ENCODE measurements at regions not wholly inside any gene's neighbourhood (a gene's known extent, or its start where the extent isn't known, plus 50 kb on each side); places are given as distances from the start of the nearest gene placed in this dataset.

GRCh38 chr18:22675006-22675405 lies 257.3 kb upstream of the CTAGE1 start:
- DNase-seq (no peak), ATAC-seq (ENCODE audit: low read depth) (no peak)
- peaks cover 4% of the 10 kb centered on the region for H3K27me3 Mint-ChIP-seq
- no peak overlapping the region for H3K4me3 Mint-ChIP-seq
- POLR2A ChIA-PET: no interaction called here
- H3K4me1 Mint-ChIP-seq: no peaks in the 10 kb centered on the region
- no peaks in the 10 kb centered on the region for H3K9me3 Mint-ChIP-seq
- no peak overlapping the region for H3K27ac Mint-ChIP-seq
- no peaks in the 10 kb centered on the region for H3K36me3 Mint-ChIP-seq

GRCh38 chr18:22676423-22676822 lies 256.7 kb upstream of the RBBP8 start:
- H3K4me3 Mint-ChIP-seq: no peak overlapping the region
- DNase-seq: no peak
- no peaks in the 10 kb centered on the region for H3K9me3 Mint-ChIP-seq
- no peaks in the 10 kb centered on the region for H3K36me3 Mint-ChIP-seq
- POLR2A ChIA-PET: no interaction called here
- no peaks in the 10 kb centered on the region for H3K4me1 Mint-ChIP-seq
- no peak overlapping the region for H3K27ac Mint-ChIP-seq
- peaks cover 6% of the 10 kb centered on the region for H3K27me3 Mint-ChIP-seq
- no peak for ATAC-seq (ENCODE audit: low read depth)

- ATAC-seq (ENCODE audit: low read depth) (no peak), DNase-seq (no peak)
- peaks cover 9% of the 10 kb centered on the region for H3K27me3 Mint-ChIP-seq
- POLR2A ChIA-PET: no interaction called here
- no peaks in the 10 kb centered on the region for H3K36me3 Mint-ChIP-seq
- H3K9me3 Mint-ChIP-seq: no peaks in the 10 kb centered on the region
- no peak overlapping the region for H3K4me3 Mint-ChIP-seq
- H3K27ac Mint-ChIP-seq: no peak overlapping the region
- no peaks in the 10 kb centered on the region for H3K4me1 Mint-ChIP-seq
These were observed 254.6 kb upstream of the RBBP8 start for GRCh38 chr18:22678486-22678885.

GRCh38 chr18:22680944-22681343 lies 252.2 kb upstream of the RBBP8 start:
- ATAC-seq (ENCODE audit: low read depth) (no peak), DNase-seq (no peak)
- Mint-ChIP-seq H3K27ac (no peak overlapping the region), H3K4me3 (no peak overlapping the region), H3K27me3 (peaks cover 4% of the 10 kb centered on the region), H3K4me1 (no peaks in the 10 kb centered on the region), H3K36me3 (no peaks in the 10 kb centered on the region), H3K9me3 (no peaks in the 10 kb centered on the region)
- POLR2A ChIA-PET: no interaction called here

GRCh38 chr18:22681908-22682307 lies 251.2 kb upstream of the RBBP8 start:
- Mint-ChIP-seq H3K9me3 (no peaks in the 10 kb centered on the region), H3K4me3 (no peak overlapping the region), H3K27me3 (peaks cover 4% of the 10 kb centered on the region), H3K36me3 (no peaks in the 10 kb centered on the region), H3K4me1 (no peaks in the 10 kb centered on the region), H3K27ac (no peak overlapping the region)
- DNase-seq (no peak), ATAC-seq (ENCODE audit: low read depth) (no peak)
- POLR2A ChIA-PET: no interaction called here

- no peak overlapping the region for H3K27ac Mint-ChIP-seq
- peaks cover 2% of the 10 kb centered on the region for H3K9me3 Mint-ChIP-seq
- POLR2A ChIA-PET: no interaction called here
- ATAC-seq (ENCODE audit: low read depth): no peak
- H3K27me3 Mint-ChIP-seq: peaks cover 4% of the 10 kb centered on the region
- H3K36me3 Mint-ChIP-seq: no peaks in the 10 kb centered on the region
- DNase-seq: no peak
- no peaks in the 10 kb centered on the region for H3K4me1 Mint-ChIP-seq
- no peak overlapping the region for H3K4me3 Mint-ChIP-seq
These were observed 250.4 kb upstream of the RBBP8 start for GRCh38 chr18:22682720-22683119.

GRCh38 chr18:22683196-22683676 lies 249.9 kb upstream of the RBBP8 start:
- H3K36me3 Mint-ChIP-seq: no peaks in the 10 kb centered on the region
- no peak overlapping the region for H3K4me3 Mint-ChIP-seq
- no peak overlapping the region for H3K27ac Mint-ChIP-seq
- POLR2A ChIA-PET: no interaction called here
- ATAC-seq (ENCODE audit: low read depth): no peak
- no peak for DNase-seq
- H3K9me3 Mint-ChIP-seq: peaks cover 2% of the 10 kb centered on the region
- H3K4me1 Mint-ChIP-seq: no peaks in the 10 kb centered on the region
- H3K27me3 Mint-ChIP-seq: peaks cover 4% of the 10 kb centered on the region

GRCh38 chr18:22683786-22684185 lies 249.3 kb upstream of the RBBP8 start:
- H3K27ac Mint-ChIP-seq: no peak overlapping the region
- H3K36me3 Mint-ChIP-seq: no peaks in the 10 kb centered on the region
- POLR2A ChIA-PET: no interaction called here
- H3K9me3 Mint-ChIP-seq: peaks cover 2% of the 10 kb centered on the region
- H3K27me3 Mint-ChIP-seq: peaks cover 4% of the 10 kb centered on the region
- H3K4me3 Mint-ChIP-seq: no peak overlapping the region
- no peaks in the 10 kb centered on the region for H3K4me1 Mint-ChIP-seq
- ATAC-seq (ENCODE audit: low read depth): no peak
- DNase-seq: no peak

GRCh38 chr18:22684268-22684667 lies 248.9 kb upstream of the RBBP8 start:
- Mint-ChIP-seq H3K36me3 (no peaks in the 10 kb centered on the region), H3K27ac (no peak overlapping the region), H3K4me3 (no peak overlapping the region), H3K4me1 (no peaks in the 10 kb centered on the region), H3K9me3 (peaks cover 2% of the 10 kb centered on the region), H3K27me3 (peaks cover 4% of the 10 kb centered on the region)
- ATAC-seq (ENCODE audit: low read depth) (no peak), DNase-seq (no peak)
- POLR2A ChIA-PET: no interaction called here

- H3K27me3 Mint-ChIP-seq: peaks cover 4% of the 10 kb centered on the region
- POLR2A ChIA-PET: no interaction called here
- no peaks in the 10 kb centered on the region for H3K36me3 Mint-ChIP-seq
These were observed 247.3 kb upstream of the RBBP8 start for GRCh38 chr18:22685788-22686187.

GRCh38 chr18:22687892-22688680 lies 245.0 kb upstream of the RBBP8 start:
- no peak overlapping the region for H3K27ac Mint-ChIP-seq
- POLR2A ChIA-PET: no interaction called here
- H3K4me3 Mint-ChIP-seq: no peak overlapping the region
- H3K4me1 Mint-ChIP-seq: no peaks in the 10 kb centered on the region
- H3K9me3 Mint-ChIP-seq: peaks cover 2% of the 10 kb centered on the region
- no peak for DNase-seq
- H3K36me3 Mint-ChIP-seq: no peaks in the 10 kb centered on the region
- ATAC-seq (ENCODE audit: low read depth): no peak
- no peaks in the 10 kb centered on the region for H3K27me3 Mint-ChIP-seq

More at GRCh38 chr18:22685788-22686187, 247.3 kb upstream of the RBBP8 start:
- DNase-seq (no peak), ATAC-seq (ENCODE audit: low read depth) (no peak)
- Mint-ChIP-seq H3K27ac (no peak overlapping the region), H3K9me3 (peaks cover 2% of the 10 kb centered on the region), H3K4me3 (no peak overlapping the region), H3K4me1 (no peaks in the 10 kb centered on the region)

- ATAC-seq (ENCODE audit: low read depth) (no peak), DNase-seq (no peak)
- no peak overlapping the region for H3K27ac Mint-ChIP-seq
- POLR2A ChIA-PET: no interaction called here
- no peaks in the 10 kb centered on the region for H3K27me3 Mint-ChIP-seq
- H3K36me3 Mint-ChIP-seq: no peaks in the 10 kb centered on the region
- peaks cover 2% of the 10 kb centered on the region for H3K9me3 Mint-ChIP-seq
- no peak overlapping the region for H3K4me3 Mint-ChIP-seq
- H3K4me1 Mint-ChIP-seq: no peaks in the 10 kb centered on the region
These were observed 244.1 kb upstream of the RBBP8 start for GRCh38 chr18:22688877-22689496.

- POLR2A ChIA-PET: no interaction called here
- Mint-ChIP-seq H3K36me3 (no peaks in the 10 kb centered on the region), H3K27me3 (no peaks in the 10 kb centered on the region), H3K4me1 (no peaks in the 10 kb centered on the region), H3K9me3 (peaks cover 2% of the 10 kb centered on the region), H3K4me3 (no peak overlapping the region), H3K27ac (no peak overlapping the region)
- no peak for ATAC-seq (ENCODE audit: low read depth)
- DNase-seq: no peak
These were observed 243.4 kb upstream of the RBBP8 start for GRCh38 chr18:22689712-22690111.

- POLR2A ChIA-PET: no interaction called here
- Mint-ChIP-seq H3K4me1 (no peaks in the 10 kb centered on the region), H3K4me3 (no peak overlapping the region), H3K36me3 (no peaks in the 10 kb centered on the region), H3K27ac (no peak overlapping the region), H3K9me3 (peaks cover 2% of the 10 kb centered on the region), H3K27me3 (no peaks in the 10 kb centered on the region)
- no peak for ATAC-seq (ENCODE audit: low read depth)
- no peak for DNase-seq
These were observed 242.6 kb upstream of the RBBP8 start for GRCh38 chr18:22690556-22690955.
